Limb (tissue), 2 donors: ENCODE measurements at regions not wholly inside any gene's neighbourhood (a gene's known extent, or its start where the extent isn't known, plus 50 kb on each side); places are given as distances from the start of the nearest gene placed in this dataset.
"Not testable (repeated sequence)": the region's sequence is repeated elsewhere in the genome, so short reads cannot be mapped to it uniquely, and the experiment has no call there.

Experiments
- DNase-seq, 2 donors: peaks; one replicate each; pipeline ENCODE4 v3.0.0-alpha.2; 2016; ENCODE audit errors: extremely low spot score in 2 of 2

GRCh38 chr9:95585824-95586223 is 69.1 kb upstream of the PTCH1 start:
- no peak for DNase-seq

- no peak for DNase-seq
Observed at GRCh38 chr9:95584176-95584575, 67.4 kb upstream of the PTCH1 start.

DNA sequence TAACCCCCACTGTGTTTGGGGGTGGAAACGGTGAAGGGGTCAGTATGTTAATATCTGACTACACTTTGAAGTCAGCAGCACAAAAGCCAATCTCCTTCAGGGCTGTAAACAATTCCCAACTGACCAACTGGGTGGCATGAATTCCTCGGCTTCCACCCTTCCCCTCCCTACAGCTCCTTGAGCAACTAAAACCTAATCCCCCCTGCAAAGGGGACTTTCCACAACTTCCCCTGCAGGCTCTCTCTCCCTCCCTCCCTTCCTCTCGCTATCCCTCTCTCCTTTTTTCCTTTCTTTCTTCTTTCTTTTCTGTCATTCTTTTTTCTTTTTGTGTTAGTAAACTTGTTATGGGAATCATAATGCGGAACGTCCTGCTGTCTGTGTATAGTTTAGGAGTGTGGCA is 65.1 kb upstream of the PTCH1 start:
- no peak for DNase-seq

DNA sequence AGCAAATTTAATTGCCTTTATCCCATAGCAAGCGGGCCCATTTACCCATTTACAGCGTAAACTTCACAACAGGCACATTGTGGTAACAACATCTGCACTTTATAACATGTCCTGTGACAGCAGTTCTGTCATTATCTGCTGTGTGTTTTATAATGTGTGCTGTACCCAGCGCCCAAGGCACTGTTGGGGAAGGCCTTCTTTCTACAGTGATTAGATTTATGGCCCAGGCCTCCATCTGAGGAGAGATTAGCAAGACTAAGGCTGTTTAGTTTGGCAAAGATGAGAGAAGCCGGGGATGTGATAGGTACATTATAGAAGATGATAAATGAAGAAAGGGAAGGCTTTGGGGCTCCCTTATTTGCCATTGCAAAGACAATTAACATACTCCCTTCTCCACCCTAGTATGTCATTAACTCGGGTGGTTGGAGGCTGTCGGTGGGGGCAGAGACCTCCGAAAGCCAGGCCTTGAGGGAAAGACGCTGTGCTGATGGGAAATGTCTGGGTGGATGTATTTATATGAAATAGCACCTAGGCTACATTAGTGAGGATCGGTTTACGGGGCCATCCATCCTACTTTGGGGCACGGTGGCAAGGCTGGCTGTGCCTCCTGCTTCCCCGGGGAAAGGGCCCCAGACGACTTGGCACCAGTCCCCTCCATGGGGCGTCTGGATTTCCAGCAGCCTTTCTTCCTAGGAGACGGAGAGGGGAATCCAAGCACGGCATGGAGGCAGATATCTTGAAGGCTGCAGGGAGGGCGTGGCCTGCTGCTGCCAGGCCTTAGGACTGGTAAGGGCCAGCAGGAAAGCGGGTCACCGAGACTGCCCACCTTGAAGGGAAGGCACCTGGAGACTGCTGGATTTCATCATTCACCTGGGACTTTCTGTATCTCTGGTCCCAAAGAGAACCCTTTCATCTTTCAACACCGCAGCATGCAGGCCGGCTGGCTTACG is 64.3 kb upstream of the PTCH1 start:
- no peak for DNase-seq

GRCh38 chr9:95574866-95575553 is 58.2 kb upstream of the PTCH1 start:
- no peak for DNase-seq

- no peak for DNase-seq
Observed at GRCh38 chr9:95574176-95574575, 57.4 kb upstream of the PTCH1 start.

DNA sequence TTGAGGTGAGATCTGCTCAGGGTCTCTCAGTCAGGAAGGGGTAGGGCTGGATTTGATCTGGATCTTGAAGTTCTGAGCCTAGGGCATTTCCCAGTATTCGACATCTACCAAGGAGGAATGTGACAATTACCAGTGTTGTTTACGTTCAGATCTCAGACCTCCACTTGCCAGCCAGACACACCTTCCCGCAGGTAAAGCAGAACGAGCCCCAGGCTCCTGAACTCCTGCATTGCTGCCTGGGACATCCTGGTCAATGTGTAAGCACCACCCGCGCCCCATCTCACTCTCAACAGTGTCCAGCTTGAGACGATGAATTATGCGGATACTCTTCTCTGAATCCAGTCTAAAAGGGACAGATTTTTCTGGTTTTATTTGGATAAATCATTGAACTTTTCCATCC is 56.7 kb upstream of the PTCH1 start:
- DNase-seq: no peak

DNA sequence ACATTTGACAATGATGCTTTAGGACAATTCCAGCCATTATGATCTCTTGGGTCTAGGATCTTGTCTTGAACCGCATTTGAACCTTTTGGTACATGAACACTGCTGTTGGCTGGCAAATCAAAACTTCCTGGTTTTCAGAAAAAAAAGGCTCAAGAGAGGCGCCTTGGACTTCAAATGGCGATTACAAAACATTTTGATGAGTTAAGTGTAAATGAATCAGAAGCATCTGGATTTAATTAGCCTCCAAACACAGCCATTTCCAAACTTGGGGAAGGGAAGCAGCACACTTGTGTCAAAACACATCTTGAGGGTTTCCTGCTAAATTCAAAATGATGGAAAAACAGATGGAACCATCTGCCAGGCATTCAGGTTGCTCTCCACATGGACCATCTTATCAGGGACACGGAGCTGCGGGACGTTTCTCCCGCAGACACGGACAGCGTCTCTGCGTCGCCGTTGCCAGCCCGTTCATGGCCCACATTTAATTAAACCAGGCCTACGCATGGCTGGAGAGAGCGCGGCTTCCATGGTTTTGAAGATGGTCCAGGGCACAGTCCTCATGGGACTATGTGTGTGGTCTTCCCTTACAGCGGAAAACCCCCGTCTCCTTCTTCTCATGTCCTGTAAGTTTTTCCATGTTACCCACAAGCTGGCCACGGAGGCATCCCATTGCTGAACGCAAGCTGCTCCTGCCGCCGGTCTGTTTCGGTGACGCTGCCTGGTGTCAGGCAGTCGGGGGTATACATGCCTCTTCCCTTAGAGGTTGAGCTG is 55.8 kb upstream of the PTCH1 start:
- no peak for DNase-seq

DNA sequence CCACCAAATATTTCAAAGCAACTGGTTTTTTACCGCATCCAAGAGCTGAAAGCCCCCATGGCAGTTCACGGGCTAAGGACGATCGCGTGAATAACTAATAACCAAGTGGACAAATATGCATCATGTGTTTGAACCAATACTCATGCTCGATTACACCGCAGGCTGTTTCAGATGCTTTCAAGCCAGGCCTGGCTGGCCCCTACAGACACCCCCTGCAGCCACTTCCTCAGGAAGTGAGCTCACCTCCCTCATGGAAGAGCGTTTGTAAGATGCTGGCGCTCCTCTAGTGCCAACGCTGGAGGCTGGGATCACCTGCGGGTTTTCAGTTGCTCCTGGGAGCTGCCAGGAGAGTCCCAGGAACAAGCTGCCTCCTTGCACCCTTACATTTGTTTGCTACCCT is 53.9 kb upstream of the PTCH1 start:
- DNase-seq: no peak

DNA sequence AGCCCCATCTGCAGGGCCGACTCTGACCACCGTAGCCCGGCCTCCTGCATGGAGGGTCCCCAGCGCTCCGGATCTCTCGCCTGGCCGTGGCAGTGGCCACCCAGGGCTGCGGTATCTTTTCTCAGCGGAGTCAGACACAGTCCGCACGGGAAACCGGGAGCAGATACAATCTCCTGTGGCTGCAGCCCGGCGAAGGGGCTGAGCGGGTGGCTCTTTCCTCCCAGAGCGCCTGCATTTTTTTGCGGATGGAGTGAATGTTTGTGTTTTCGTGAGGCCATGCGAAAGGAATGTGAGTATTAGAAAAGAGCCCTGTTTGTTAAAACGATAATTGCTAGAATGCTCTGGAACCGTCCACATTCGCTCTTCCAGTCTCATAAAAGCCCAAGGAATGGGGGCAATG is 53.4 kb upstream of the PTCH1 start:
- no peak for DNase-seq

GRCh38 chr9:95568735-95569134 is 52.0 kb upstream of the PTCH1 start:
- DNase-seq: not testable (repeated sequence)
